HepG2 (cell line): ENCODE measurements at regions not wholly inside any gene's neighbourhood (a gene's known extent, or its start where the extent isn't known, plus 50 kb on each side); places are given as distances from the start of the nearest gene placed in this dataset.

Experiments used
- ATAC-seq: fragments of 200-7000 bp; cut with Tn5 transposase; 3 replicates; pipeline ENCODE4 v1.9.1; 2020; ENCODE audit warnings: mild to moderate bottlenecking, moderate library complexity
- BruUV-seq: library from RNA; stranded (reverse); fragments of 400-500 nt; replicated peaks from 2 replicates; lab custom pipeline; 2021; lab: Mats Ljungman, UMichigan
- CTCF ChIA-PET: fragments of 300-600 bp; formaldehyde crosslinking; extraction: SDS; loops from one replicate; lab custom pipeline; 2021; ENCODE audit warnings: low total read pairs, inconsistent platforms, low intra/inter-chr PET ratio; lab: Yijun Ruan, JAX
- POLR2A ChIA-PET: fragments of 350-600 bp; sonication (Branson Sonifier 250); formaldehyde crosslinking; loops from one replicate; lab custom pipeline; 2020; ENCODE audit warnings: antibody characterized with exemption, inconsistent platforms; lab: Yijun Ruan, JAX
- DNase-seq: peaks from one replicate; pipeline ENCODE4 v3.0.0-alpha.2; 2015; ENCODE audit warnings: low spot score
- FAIRE-seq: peaks from 3 replicates; lab custom pipeline; 2011; peaks lifted over from hg19 to GRCh38; lab: Jason Lieb, UNC
- H2AFZ ChIP-seq: one replicate; pipeline ENCODE4 v1.6.1; 2011; ENCODE audit warnings: low read length, inconsistent platforms
- H3K27ac ChIP-seq: fragments of 300-600 bp; 3 replicates; pipeline ENCODE4 v1.8.0; 2011; ENCODE audit warnings: mixed run types, mild to moderate bottlenecking, mixed read lengths, low read length, inconsistent platforms; ENCODE audit not compliant: insufficient read depth; ENCODE audit errors: extremely low read length
- H3K27me3 ChIP-seq, 2 experiments: fragments of 200-600 bp in 1 of 2; 2 replicates in 1 of 2; 3 replicates in 1 of 2; pipeline versions ENCODE4 v1.6.0 to v1.8.0; 2011; ENCODE audit warnings: low read length in 2 of 2, mild to moderate bottlenecking in 2 of 2, moderate library complexity in 2 of 2, inconsistent platforms in 1 of 2; ENCODE audit not compliant: insufficient read depth in 2 of 2, control insufficient read depth in 1 of 2
- H3K36me3 ChIP-seq, 2 experiments: fragments of 200-600 bp in 1 of 2; replicated peaks in 1 of 2; 2 replicates in 1 of 2; 3 replicates in 1 of 2; pipeline versions ENCODE4 v1.5.1 to v1.8.0; 2011; ENCODE audit warnings: low read length in 2 of 2, inconsistent platforms in 1 of 2; ENCODE audit not compliant: insufficient read depth in 2 of 2, control insufficient read depth in 1 of 2
- H3K4me1 ChIP-seq: 2 replicates; pipeline ENCODE4 v1.5.1; 2012; ENCODE audit warnings: low read length, inconsistent platforms; ENCODE audit not compliant: insufficient read depth
- H3K4me2 ChIP-seq: 2 replicates; pipeline ENCODE4 v1.6.0; 2011; ENCODE audit warnings: low read depth, low read length, inconsistent platforms
- H3K4me3 ChIP-seq, 3 experiments: fragments of 200-600 bp in 1 of 3; sonication (generic), shearing (Covaris generic) in 1 of 3; replicated peaks in 1 of 3; 2 replicates each; pipeline ENCODE4 v1.5.1; 2011 to 2016; ENCODE audit warnings: low read length in 3 of 3, inconsistent platforms in 2 of 3, low read depth in 2 of 3, mild to moderate bottlenecking in 2 of 3, control low read depth in 1 of 3, mixed read lengths in 1 of 3; ENCODE audit not compliant: insufficient read depth in 1 of 3
- H3K79me2 ChIP-seq: one replicate; pipeline ENCODE4 v1.6.1; 2011; ENCODE audit warnings: low read length, inconsistent platforms; ENCODE audit not compliant: insufficient read depth
- H3K9ac ChIP-seq: 2 replicates; pipeline ENCODE4 v1.6.0; 2011; ENCODE audit warnings: mild to moderate bottlenecking, low read depth, low read length, inconsistent platforms; ENCODE audit not compliant: insufficient read depth
- H3K9me3 ChIP-seq: 2 replicates; pipeline ENCODE4 v1.5.1; 2012; ENCODE audit warnings: mild to moderate bottlenecking, low read length
- H4K20me1 ChIP-seq: 2 replicates; pipeline ENCODE4 v1.6.0; 2011; ENCODE audit warnings: inconsistent platforms, mild to moderate bottlenecking, low read length, moderate library complexity; ENCODE audit not compliant: insufficient read depth
- FOSL2 ChIP-seq: sonication (generic); formaldehyde crosslinking; IDR thresholded peaks from 2 replicates; pipeline ENCODE4 v1.4.0; 2020; ENCODE audit warnings: missing genetic modification reagents
- HDAC6 ChIP-seq: fragments of 200-600 bp; sonication (generic); IDR thresholded peaks from 2 replicates; pipeline ENCODE4 v1.7.0; 2017; ENCODE audit warnings: mild to moderate bottlenecking, antibody characterized with exemption, low read length, low read depth
- MTA3 ChIP-seq: sonication (generic); formaldehyde crosslinking; IDR thresholded peaks from 2 replicates; pipeline ENCODE4 v1.4.0; 2020; ENCODE audit warnings: missing genetic modification reagents
- ZBTB25 ChIP-seq: IDR thresholded peaks from 2 replicates; pipeline ENCODE4 v1.6.1; 2018; ENCODE audit warnings: missing genetic modification reagents
- ZNF12 ChIP-seq: sonication (generic); formaldehyde crosslinking; IDR thresholded peaks from 2 replicates; pipeline ENCODE4 v1.5.0; 2020; ENCODE audit warnings: missing genetic modification reagents
- ZNF234 ChIP-seq: sonication (generic); formaldehyde crosslinking; conservative IDR thresholded peaks from 2 replicates; pipeline ENCODE4 v1.5.1; 2020; ENCODE audit warnings: mild to moderate bottlenecking, missing genetic modification reagents
- WGBS: methylation state at CpG from one replicate; pipeline ENCODE4 v1.1.6; 2017; ENCODE audit warnings: low lambda C conversion rate; 5-methylcytosine and 5-hydroxymethylcytosine counted together
- in situ Hi-C: cut with HindIII; loops from 2 replicates; pipeline ENCODE4 v1.10.0; 2017; ENCODE audit warnings: low pct_unique_long_range_greater_than_20kb; ENCODE audit not compliant: extremely low pct_ligation_motif_present
- intact Hi-C: fragments of 100-400 bp; cut with micrococcal nuclease; formaldehyde crosslinking; loops from one replicate; pipeline ENCODE4 v1.10.0; 2022; ENCODE audit not compliant: unreplicated experiment
- TF ChIP-seq, protein P1 (sequence below): sonication (generic); formaldehyde crosslinking; IDR thresholded peaks from 2 replicates; pipeline ENCODE4 v1.4.0; 2020; ENCODE audit warnings: missing genetic modification reagents
- TF ChIP-seq, protein P2 (sequence below), 2 experiments: sonication (generic) in 1 of 2; formaldehyde crosslinking in 1 of 2; IDR thresholded peaks; 2 replicates each; pipeline versions ENCODE4 v1.5.1 to v1.6.1; 2011 to 2020; ENCODE audit warnings: borderline replicate concordance in 1 of 2, low read depth in 1 of 2, low read length in 1 of 2, mild to moderate bottlenecking in 1 of 2, missing genetic modification reagents in 1 of 2, moderate library complexity in 1 of 2
- TF ChIP-seq, protein P3 (sequence below): sonication (generic); formaldehyde crosslinking; conservative IDR thresholded peaks from 2 replicates; pipeline ENCODE4 v1.8.0; 2022; ENCODE audit warnings: missing genetic modification reagents

GRCh38 chr10:113386005-113386404 lies 166.8 kb upstream of the HABP2 start:
- no TSS peak for BruUV-seq
- Histone ChIP-seq H3K4me1 (peaks cover 13% of the 10 kb centered on the region), H3K9ac (no peak overlapping the region), H4K20me1 (no peaks in the 10 kb centered on the region), H3K9me3 (no peaks in the 10 kb centered on the region), H3K27me3 (peaks cover 2 to 70% of the 10 kb centered on the region in 2 experiments; a peak in 4 of 5 replicates), H2AFZ (no peak overlapping the region), H3K4me3 (no peak overlapping the region), H3K79me2 (no peaks in the 10 kb centered on the region), H3K36me3 (no peaks in the 10 kb centered on the region), H3K4me2 (no peak overlapping the region), H3K27ac (no peak overlapping the region)
- ChIA-PET CTCF (interaction anchor here (1.2 kb wide), 1 partner anchor 914 kb away, joined by 4 read pairs; no protein-coding TSS in a partner anchor), POLR2A (no interaction called here)
- no peak for TF ChIP-seq ZNF234 (CRISPR knock-in tag)
- no peak for TF ChIP-seq HDAC6
- no peak for TF ChIP-seq ZNF12 (CRISPR knock-in tag)
- no peak for TF ChIP-seq ZBTB25
- TF ChIP-seq FOSL2 (CRISPR knock-in tag): peak; percentile 60
- peak; percentile 14; the same call in 1 of the 3 replicates for ATAC-seq
- WGBS: 2% methylated on average over 3 of the region's 3 CpGs
- in situ Hi-C loops (loop anchor here (10.0 kb wide), 2 partner anchors 821 to 911 kb away; no protein-coding TSS in a partner anchor), intact Hi-C loops (loop anchor here (5.0 to 10.0 kb wide), 2 partner anchors 261 to 439 kb away; no protein-coding TSS in a partner anchor)
- peak; percentile 3 for DNase-seq
- no peak for FAIRE-seq

DNA sequence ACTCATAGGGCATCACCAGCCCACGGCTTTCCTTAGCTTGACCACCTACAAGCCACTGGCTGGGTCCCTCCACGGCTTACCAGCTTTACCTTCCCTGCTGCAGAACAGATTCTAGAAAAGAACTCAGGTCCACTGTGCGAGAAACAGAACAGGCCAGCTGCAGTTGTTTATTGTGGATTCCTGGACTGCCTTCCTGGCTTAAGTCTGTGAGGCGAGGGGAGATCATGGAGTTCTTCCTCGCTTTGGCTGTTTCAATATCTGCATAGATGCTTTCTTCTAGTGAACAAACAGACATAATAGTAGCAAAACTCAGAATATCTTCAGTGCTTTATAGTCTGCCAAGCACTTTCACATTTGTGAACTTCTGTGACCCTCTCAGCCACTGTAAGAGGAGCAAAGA lies 162.9 kb upstream of the HABP2 start:
- ATAC-seq (no peak), FAIRE-seq (no peak), DNase-seq (no peak)
- intact Hi-C loops: loop anchor here (5.0 to 10.0 kb wide), 2 partner anchors 265 to 443 kb away; no protein-coding TSS in a partner anchor
- in situ Hi-C loops: loop anchor here (10.0 kb wide), 2 partner anchors 825 to 915 kb away; no protein-coding TSS in a partner anchor
- ChIA-PET CTCF (no interaction called here), POLR2A (no interaction called here)
- no peak overlapping the region for H3K9ac ChIP-seq
- no peak overlapping the region for H2AFZ ChIP-seq
- H3K4me2 ChIP-seq: no peak overlapping the region
- no TSS peak for BruUV-seq
- no peaks in the 10 kb centered on the region for H3K36me3 ChIP-seq
- no peaks in the 10 kb centered on the region for H4K20me1 ChIP-seq
- H3K79me2 ChIP-seq: no peaks in the 10 kb centered on the region
- peaks cover 9% of the 10 kb centered on the region for H3K4me1 ChIP-seq
- WGBS: 41% methylated on average over 5 of the region's 5 CpGs
- H3K9me3 ChIP-seq: no peaks in the 10 kb centered on the region
- H3K27ac ChIP-seq: no peak overlapping the region
- H3K27me3 ChIP-seq: peaks cover 2 to 52% of the 10 kb centered on the region in 2 experiments; a peak in 4 of 5 replicates
- no peak overlapping the region for H3K4me3 ChIP-seq
- no peak for TF ChIP-seq MTA3 (CRISPR knock-in tag)
- TF ChIP-seq, protein P1, sequence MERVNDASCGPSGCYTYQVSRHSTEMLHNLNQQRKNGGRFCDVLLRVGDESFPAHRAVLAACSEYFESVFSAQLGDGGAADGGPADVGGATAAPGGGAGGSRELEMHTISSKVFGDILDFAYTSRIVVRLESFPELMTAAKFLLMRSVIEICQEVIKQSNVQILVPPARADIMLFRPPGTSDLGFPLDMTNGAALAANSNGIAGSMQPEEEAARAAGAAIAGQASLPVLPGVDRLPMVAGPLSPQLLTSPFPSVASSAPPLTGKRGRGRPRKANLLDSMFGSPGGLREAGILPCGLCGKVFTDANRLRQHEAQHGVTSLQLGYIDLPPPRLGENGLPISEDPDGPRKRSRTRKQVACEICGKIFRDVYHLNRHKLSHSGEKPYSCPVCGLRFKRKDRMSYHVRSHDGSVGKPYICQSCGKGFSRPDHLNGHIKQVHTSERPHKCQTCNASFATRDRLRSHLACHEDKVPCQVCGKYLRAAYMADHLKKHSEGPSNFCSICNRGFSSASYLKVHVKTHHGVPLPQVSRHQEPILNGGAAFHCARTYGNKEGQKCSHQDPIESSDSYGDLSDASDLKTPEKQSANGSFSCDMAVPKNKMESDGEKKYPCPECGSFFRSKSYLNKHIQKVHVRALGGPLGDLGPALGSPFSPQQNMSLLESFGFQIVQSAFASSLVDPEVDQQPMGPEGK (CRISPR knock-in tag): no peak
- TF ChIP-seq, protein P2, sequence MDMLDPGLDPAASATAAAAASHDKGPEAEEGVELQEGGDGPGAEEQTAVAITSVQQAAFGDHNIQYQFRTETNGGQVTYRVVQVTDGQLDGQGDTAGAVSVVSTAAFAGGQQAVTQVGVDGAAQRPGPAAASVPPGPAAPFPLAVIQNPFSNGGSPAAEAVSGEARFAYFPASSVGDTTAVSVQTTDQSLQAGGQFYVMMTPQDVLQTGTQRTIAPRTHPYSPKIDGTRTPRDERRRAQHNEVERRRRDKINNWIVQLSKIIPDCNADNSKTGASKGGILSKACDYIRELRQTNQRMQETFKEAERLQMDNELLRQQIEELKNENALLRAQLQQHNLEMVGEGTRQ (IDR thresholded peaks at IDR 0.05; ENCODE audit: low read depth, low read length): no peak
- TF ChIP-seq, protein P2 (CRISPR knock-in tag; IDR thresholded peaks at IDR 0.05; ENCODE audit: borderline replicate concordance): no peak
- TF ChIP-seq, protein P3, sequence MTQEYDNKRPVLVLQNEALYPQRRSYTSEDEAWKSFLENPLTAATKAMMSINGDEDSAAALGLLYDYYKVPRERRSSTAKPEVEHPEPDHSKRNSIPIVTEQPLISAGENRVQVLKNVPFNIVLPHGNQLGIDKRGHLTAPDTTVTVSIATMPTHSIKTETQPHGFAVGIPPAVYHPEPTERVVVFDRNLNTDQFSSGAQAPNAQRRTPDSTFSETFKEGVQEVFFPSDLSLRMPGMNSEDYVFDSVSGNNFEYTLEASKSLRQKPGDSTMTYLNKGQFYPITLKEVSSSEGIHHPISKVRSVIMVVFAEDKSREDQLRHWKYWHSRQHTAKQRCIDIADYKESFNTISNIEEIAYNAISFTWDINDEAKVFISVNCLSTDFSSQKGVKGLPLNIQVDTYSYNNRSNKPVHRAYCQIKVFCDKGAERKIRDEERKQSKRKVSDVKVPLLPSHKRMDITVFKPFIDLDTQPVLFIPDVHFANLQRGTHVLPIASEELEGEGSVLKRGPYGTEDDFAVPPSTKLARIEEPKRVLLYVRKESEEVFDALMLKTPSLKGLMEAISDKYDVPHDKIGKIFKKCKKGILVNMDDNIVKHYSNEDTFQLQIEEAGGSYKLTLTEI (CRISPR knock-in tag): no peak
